ENCODE measurements at regions not wholly inside any gene's neighbourhood (a gene's known extent, or its start where the extent isn't known, plus 50 kb on each side); places are given as distances from the start of the nearest gene placed in this dataset.

GRCh38 chr11:97363331-97363730 lies 973.5 kb downstream of the JRKL start:
- Histone ChIP-seq H3K27ac (no peak overlapping the region), H3K36me3 (no peaks in the 10 kb centered on the region), H3K27me3 (no peaks in the 10 kb centered on the region), H3K4me3 (replicated peaks in 1 of 3) (no peak overlapping the region), H3K9me3 (no peaks in the 10 kb centered on the region), H3K4me1 (no peaks in the 10 kb centered on the region)
- intact Hi-C loops (cut with DNase I) = no loop called here
- DNase-seq = no peak
- TF ChIP-seq CTCF (IDR thresholded peaks at IDR 0.05) (no peak), POLR2A (IDR thresholded peaks at IDR 0.05) (no peak)

GRCh38 chr11:97364047-97364446 lies 974.2 kb downstream of the JRKL start:
- DNase-seq = no peak
- Histone ChIP-seq H3K4me1 (no peaks in the 10 kb centered on the region), H3K27me3 (no peaks in the 10 kb centered on the region), H3K27ac (no peak overlapping the region), H3K9me3 (no peaks in the 10 kb centered on the region), H3K4me3 (replicated peaks in 1 of 3) (no peak overlapping the region), H3K36me3 (no peaks in the 10 kb centered on the region)
- intact Hi-C loops (cut with DNase I) = no loop called here
- WGBS, 2 donors = 31 to 41% methylated on average over 1 of the region's 1 CpG
- TF ChIP-seq CTCF (IDR thresholded peaks at IDR 0.05) (no peak), POLR2A (IDR thresholded peaks at IDR 0.05) (no peak)

GRCh38 chr11:97367406-97368083 lies 977.7 kb downstream of the JRKL start:
- 87% methylated on average over 9 to 10 of the region's 10 CpGs for WGBS, 2 donors

GRCh38 chr11:97389270-97389669 lies 999.5 kb downstream of the JRKL start:
- no peak for DNase-seq
- H3K36me3 ChIP-seq = no peaks in the 10 kb centered on the region
- no peaks in the 10 kb centered on the region for H3K27me3 ChIP-seq
- intact Hi-C loops (cut with DNase I) = no loop called here
- H3K9me3 ChIP-seq = no peaks in the 10 kb centered on the region
- H3K4me3 ChIP-seq (replicated peaks in 1 of 3) = no peak overlapping the region
- no peak overlapping the region for H3K27ac ChIP-seq
- 33 to 43% methylated on average over 2 of the region's 2 CpGs for WGBS, 2 donors
- no peaks in the 10 kb centered on the region for H3K4me1 ChIP-seq
- TF ChIP-seq CTCF (IDR thresholded peaks at IDR 0.05) (no peak), POLR2A (IDR thresholded peaks at IDR 0.05) (no peak)

More at GRCh38 chr11:97367406-97368083, 977.7 kb downstream of the JRKL start:
- H3K9me3 ChIP-seq = no peaks in the 10 kb centered on the region
- no peak for TF ChIP-seq CTCF (IDR thresholded peaks at IDR 0.05)
- TF ChIP-seq POLR2A (IDR thresholded peaks at IDR 0.05) = no peak
- H3K36me3 ChIP-seq = no peaks in the 10 kb centered on the region
- H3K27ac ChIP-seq = no peak overlapping the region
- DNase-seq = no peak
- no peaks in the 10 kb centered on the region for H3K27me3 ChIP-seq
- H3K4me3 ChIP-seq (replicated peaks in 1 of 3) = no peak overlapping the region
- H3K4me1 ChIP-seq = no peaks in the 10 kb centered on the region
- intact Hi-C loops (cut with DNase I) = no loop called here

GRCh38 chr11:97398246-97398645 lies 1008.4 kb downstream of the JRKL start:
- Histone ChIP-seq H3K4me3 (replicated peaks in 1 of 3) (no peak overlapping the region), H3K36me3 (no peaks in the 10 kb centered on the region), H3K4me1 (no peaks in the 10 kb centered on the region), H3K27ac (no peak overlapping the region), H3K9me3 (no peaks in the 10 kb centered on the region), H3K27me3 (no peaks in the 10 kb centered on the region)
- intact Hi-C loops (cut with DNase I) = no loop called here
- TF ChIP-seq CTCF (IDR thresholded peaks at IDR 0.05) = no peak
- no peak for TF ChIP-seq POLR2A (IDR thresholded peaks at IDR 0.05)
- 71 to 84% methylated on average over 4 of the region's 4 CpGs for WGBS, 2 donors
- no peak for DNase-seq
